EL (cell line): ENCODE measurements at regions not wholly inside any gene's neighbourhood (a gene's known extent, or its start where the extent isn't known, plus 50 kb on each side); places are given as distances from the start of the nearest gene placed in this dataset.

ENCODE experiments used
- DNase-seq: peaks from one replicate; pipeline ENCODE4 v3.0.0-alpha.2; 2016

- no peak for DNase-seq
These were observed 98.2 kb upstream of the RPS23 start for GRCh38 chr5:82376307-82376706.

DNA sequence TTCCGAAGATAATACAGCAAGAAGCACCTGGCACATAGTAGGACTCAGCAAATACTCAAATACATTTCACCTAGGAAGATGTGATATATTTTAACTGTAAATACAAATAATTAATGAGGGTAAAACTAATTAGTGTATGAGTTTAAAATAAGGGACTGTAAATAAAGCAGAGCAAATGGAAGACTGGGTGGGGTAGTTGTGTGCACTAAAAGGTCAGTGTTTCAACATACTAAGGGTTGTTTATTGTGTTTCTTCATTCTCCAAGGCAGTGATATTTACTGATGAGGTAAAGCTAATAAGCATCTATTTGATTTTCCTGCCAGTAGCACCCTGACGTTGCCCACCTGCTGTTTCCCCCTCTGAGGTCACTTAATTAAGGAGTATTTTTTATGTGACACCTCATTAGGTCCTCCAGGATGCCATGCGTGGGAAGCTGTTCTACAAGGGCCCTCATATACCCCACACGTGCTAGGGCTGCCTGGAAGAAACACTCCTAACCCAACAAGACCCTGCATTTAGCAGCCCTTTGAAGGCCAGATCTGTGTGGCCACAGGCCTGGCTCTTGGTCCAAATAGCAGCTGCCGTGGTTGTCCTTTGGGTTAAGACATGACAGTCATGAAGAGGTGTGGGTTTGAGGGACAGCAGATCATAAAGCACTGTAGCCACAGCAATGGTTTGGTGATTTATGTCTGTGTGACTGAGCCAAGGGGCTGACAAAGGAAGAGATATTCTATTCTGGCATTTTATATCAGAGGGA is 97.5 kb upstream of the RPS23 start:
- DNase-seq: no peak

GRCh38 chr5:82374637-82375036 is 96.5 kb upstream of the RPS23 start:
- DNase-seq: no peak

- no peak for DNase-seq
These were observed 89.8 kb upstream of the RPS23 start for GRCh38 chr5:82367930-82368329.

DNA sequence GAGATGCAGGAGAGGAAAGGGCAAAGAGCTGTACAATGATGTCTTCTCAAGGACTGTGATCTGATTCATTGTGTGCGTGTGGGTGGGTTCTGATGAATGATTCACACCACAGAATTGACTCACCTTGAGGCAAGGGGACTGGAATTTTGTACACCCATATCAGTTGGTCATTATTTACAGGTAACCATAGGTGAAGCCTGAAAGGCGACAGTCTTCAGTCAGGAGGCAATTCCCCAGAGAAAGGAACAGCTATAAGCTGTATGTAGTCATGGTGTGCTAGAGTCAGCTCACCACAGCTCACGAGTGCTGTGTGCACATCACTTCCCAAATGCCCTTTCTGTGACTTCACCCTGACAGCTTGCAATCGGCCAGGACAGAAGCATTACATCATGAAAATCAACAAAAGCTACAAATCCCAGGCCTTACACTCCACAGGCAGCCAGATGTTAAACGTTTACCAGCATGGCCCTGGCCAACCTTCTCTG is 87.6 kb upstream of the RPS23 start:
- DNase-seq: peak; percentile 29

GRCh38 chr5:82365026-82365425 is 86.9 kb upstream of the RPS23 start:
- DNase-seq: no peak

DNA sequence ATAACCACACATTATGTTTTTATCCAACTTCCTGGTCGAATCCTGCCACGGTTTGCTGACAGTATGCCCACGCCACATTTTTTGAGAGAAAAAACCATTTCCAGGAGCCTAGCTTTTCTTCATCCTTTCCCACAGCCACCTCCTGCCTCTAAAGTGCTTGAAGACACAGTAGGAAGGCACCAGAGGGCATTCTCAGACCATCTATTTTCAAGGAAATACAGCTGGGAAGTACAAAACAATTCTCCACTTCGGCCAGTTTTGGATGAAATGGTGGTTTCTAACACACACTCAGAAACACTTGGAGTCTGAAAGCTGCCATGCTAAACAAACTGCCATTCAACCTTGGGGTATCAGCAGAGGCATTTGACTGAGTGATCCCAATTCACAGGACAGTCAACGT is 86.3 kb upstream of the RPS23 start:
- DNase-seq: peak; percentile 50

GRCh38 chr5:82363524-82363923 is 85.4 kb upstream of the RPS23 start:
- no peak for DNase-seq

GRCh38 chr5:82362636-82363035 is 84.5 kb upstream of the RPS23 start:
- DNase-seq: no peak

GRCh38 chr5:82360022-82360421 is 81.9 kb upstream of the RPS23 start:
- DNase-seq: no peak

GRCh38 chr5:82359272-82359671 is 81.1 kb upstream of the RPS23 start:
- no peak for DNase-seq

DNA sequence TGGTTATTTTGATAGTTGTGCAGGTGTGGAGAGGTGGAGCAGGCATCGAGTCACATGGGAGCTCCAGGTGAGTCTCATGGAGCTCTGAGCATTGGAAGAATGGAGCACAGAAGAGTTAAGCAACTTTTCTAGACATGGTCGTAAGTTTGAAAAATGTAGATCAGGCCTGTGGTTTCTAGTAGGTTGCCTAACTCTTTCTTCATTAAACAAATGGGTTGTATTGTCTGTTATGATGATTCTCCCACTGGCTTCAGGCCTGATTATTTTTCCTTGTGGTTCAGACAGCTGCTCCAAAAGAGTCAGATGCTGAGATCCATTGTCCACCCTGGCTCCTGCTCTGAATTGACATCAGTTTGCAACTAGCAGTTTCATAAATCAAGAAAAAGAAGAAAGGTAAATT is 80.3 kb upstream of the RPS23 start:
- DNase-seq: no peak

- peak; percentile 84 for DNase-seq
These were observed 78.9 kb upstream of the RPS23 start for GRCh38 chr5:82356808-82357671.

DNA sequence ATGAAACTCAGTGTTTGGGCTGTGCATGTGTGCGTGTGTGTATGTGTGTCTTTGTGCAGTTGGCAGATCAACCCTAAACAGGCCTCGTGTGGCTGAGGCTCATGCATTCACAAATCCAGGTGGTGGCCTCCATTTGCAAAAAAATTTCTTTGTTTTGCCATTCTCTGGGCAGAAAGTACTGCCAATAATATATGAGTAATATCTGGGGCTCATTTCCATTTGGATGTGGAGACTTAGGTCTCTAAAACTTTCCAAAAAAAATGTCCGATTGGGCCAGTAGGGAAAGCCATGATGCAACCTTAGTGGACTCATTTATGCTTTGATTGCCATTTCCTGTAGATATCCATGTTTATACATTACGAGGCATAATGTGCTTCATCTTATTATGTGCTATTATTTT is 77.9 kb upstream of the RPS23 start:
- no peak for DNase-seq

DNA sequence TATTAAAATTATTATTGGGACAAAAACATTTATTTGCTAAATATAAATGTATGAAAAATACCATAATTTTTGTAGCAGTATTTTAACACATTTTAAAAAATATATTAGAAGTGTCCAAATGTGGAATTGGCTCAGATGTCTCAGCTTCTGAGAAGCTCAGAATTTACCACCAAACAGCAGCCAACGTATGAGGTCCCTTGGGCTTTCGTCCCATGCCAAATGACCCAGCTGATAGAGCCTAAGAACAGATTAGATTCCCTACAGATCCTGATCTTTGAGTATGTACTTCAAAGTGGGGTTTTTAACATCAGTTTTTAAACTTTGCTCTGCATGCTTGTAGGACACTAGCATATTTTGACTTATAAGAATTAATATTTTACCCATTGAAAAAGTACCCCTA is 77.3 kb upstream of the RPS23 start:
- no peak for DNase-seq

DNA sequence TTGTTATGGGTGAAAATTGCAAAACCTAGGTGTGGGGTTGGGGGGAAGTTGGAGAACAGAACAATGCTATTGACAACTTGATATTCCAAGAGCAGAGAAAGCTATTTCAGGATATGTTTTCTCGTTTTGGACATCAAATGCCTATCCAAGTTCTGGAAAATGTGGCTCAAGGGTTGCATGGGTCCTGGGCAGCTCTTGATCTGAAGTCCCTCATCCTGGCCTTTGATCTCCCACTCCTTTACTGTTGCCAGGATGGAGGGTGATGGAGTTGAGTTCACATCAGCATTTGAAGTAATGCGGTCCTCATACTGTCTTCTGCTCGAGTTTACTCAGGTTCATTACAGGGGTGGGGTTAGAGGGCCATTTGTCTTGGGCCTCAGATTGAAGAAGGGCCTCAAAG is 76.9 kb upstream of the RPS23 start:
- no peak for DNase-seq

GRCh38 chr5:82354543-82354942 is 76.4 kb upstream of the RPS23 start:
- no peak for DNase-seq

DNA sequence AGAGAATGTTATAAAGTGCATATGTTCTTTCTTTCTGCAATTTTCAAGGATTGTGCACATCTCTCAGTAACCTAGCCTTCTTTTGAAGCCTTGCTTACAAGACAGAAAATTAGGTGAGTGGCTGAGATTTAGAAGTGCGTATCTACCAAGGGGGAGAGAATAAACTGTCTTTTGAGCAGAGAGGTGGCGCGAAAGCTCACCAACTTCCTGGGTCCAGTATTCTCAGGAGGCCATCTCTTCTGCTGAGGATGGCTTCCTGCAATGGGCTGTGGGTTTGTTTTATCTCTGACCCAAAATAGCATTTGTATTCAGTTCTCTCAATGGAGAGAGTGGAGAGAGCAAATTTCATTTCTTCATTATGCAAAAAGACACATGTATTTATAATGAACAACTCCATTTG is 75.4 kb upstream of the RPS23 start:
- DNase-seq: no peak

- DNase-seq: peak; percentile 13
These were observed 74.1 kb upstream of the RPS23 start for GRCh38 chr5:82352146-82352791.

- DNase-seq: peak; percentile 77
These were observed 73.6 kb upstream of the RPS23 start for GRCh38 chr5:82351754-82352145.

DNA sequence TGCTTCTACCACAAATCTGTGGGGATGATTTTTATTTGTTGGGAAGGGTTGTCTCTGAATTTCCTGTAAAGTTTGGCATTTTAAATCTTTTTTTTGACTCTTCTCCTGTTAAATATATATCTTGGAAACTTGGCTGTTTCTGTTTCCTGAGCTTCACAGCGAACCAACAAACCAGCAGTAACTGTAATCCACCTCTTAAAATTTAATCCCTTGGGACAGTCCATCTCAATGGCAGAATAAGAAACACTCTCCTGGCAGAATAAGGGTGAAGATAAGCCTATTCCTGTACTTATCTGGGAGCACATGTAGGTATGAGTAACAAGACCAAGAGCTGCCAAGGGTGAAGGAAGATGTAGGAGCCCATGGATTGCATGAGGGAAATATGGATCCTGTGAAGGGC is 73.1 kb upstream of the RPS23 start:
- DNase-seq: no peak

DNA sequence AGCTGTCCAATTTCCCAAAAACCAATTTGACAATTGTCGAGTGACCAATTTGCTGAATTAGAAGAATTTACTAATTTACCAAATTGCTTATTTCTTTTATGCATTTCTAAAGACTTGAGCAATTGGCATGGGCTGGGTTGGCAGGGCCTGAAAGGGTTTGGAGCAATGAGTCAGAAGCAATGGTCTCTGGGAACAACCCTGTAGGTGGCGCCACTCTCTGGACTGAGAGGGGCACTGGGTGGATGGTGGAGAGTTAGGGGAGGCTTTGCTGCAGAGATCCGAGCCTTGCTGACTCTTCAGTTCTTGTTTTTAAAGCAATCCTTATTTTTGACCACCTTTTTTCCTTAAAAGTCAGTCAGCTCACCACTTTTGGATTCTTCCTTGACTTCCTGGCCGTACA is 71.5 kb upstream of the RPS23 start:
- DNase-seq: peak; percentile 36

- DNase-seq: no peak
These were observed 70.8 kb upstream of the RPS23 start for GRCh38 chr5:82348784-82349425.
